DMS53 (cell line): ENCODE measurements at regions not wholly inside any gene's neighbourhood (a gene's known extent, or its start where the extent isn't known, plus 50 kb on each side); places are given as distances from the start of the nearest gene placed in this dataset.
"Not testable (repeated sequence)": the region's sequence is repeated elsewhere in the genome, so short reads cannot be mapped to it uniquely, and the experiment has no call there.

Source experiments
- DNase-seq: peaks from one replicate; lab custom pipeline; 2025; lab: John Stamatoyannopoulos, UW

DNA sequence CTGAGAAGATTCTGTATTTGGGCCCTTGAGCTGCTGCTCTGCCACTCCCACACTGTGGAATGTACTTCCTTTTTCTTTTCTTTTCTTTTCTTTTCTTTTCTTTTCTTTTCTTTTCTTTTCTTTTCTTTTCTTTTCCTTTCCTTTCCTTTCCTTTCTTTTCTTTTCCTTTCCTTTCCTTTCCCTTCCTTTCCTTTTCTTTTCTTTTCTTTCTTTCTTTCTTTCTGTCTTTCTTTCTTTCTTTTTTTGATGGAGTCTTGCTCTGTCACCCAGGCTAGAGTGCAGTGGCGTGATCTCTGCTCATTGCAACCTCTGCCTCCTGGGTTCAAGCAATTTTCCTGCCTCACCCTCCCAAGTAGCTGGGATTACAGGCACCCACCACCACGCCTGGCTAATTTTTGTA lies 89.8 kb downstream of the DNAAF6 start:
- DNase-seq = not testable (repeated sequence)

GRCh38 chrX:107298276-107298675 lies 91.9 kb downstream of the DNAAF6 start:
- DNase-seq = no peak

DNA sequence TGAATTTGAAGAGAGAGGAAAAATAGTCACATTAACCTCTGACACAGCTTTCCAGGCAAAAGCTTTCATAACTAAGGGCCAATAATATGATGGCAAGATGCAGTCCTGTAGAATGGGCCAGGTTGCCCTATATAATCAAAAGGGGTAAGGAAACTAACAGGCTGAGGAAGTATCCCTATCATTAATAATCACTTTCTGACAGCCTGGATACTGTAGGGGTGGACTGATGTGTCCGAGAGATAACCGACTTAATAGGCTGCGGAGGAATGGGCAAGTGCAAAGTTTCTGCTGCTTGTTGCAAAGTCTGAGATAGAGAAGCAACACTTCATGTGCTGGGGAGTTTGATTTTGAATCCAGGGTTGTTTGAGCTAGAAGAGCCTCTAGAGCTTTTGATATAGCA lies 94.8 kb downstream of the DNAAF6 start:
- DNase-seq = no peak

GRCh38 chrX:107304141-107304540 lies 97.7 kb downstream of the DNAAF6 start:
- DNase-seq = no peak

- DNase-seq = peak; percentile 44
Measured at GRCh38 chrX:107323786-107324492, 117.5 kb downstream of the DNAAF6 start.

DNA sequence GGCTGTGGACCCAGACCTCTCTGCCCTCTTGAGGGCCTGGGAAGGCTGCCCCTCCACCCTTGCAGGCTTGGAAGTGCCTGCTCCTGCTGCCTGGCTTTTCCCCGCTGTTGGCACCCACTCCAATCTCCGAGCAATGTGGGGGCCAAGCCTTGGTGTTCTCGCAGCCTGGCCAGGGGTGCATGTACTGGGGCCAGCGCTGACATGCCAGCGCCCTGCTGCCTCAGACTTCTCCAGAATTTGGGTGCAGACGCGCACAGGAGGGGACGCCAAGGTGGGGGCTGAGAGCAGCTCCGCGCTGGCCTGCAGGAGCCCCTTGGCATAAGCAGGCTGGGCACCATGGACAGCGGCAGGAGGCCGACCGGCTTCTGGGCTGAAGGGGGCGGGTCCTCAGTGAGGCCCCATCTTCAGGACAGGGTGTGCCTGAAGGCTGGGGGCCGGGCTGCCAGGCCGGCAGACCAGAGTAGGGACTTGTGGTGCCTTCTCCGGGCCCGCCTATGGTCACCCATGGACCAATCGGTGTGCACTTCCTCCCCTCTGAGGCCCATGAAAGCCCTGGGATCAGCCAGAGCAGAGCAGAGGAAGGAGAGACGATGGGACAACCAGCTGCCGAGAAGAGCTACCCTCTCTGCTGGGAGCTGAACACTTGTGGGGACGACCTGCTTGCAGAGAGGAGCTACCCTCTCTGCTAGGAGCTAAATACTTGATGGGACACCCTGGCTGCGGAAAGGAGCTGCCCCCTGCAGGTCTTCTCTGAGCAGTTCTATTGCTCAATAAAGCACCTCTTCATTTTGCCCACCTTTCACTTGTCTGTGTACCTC lies 118.3 kb downstream of the DNAAF6 start:
- peak; percentile 91 for DNase-seq

DNA sequence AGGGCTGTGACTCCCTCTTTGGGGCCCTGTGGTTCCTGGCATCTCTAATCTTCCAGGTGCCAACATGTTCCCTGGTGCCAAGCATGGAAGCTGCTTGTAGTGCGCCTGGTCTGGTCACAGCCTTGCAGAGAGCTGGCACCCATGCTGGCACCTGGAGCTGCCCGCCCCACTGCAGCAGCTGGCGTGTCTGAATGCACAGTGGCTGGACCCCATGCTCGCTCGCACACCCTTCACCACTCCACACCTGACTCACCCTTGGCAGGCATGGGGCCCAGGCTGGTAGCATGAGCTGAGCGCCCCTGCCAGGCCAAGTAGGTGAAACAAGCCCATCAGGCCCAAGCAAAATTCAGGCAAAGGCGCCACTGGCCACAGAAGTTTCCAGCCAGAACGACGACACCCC lies 119.1 kb downstream of the DNAAF6 start:
- DNase-seq = no peak

- no peak for DNase-seq
Measured at GRCh38 chrX:107348051-107348450, 101.4 kb upstream of the FRMPD3 start.

DNA sequence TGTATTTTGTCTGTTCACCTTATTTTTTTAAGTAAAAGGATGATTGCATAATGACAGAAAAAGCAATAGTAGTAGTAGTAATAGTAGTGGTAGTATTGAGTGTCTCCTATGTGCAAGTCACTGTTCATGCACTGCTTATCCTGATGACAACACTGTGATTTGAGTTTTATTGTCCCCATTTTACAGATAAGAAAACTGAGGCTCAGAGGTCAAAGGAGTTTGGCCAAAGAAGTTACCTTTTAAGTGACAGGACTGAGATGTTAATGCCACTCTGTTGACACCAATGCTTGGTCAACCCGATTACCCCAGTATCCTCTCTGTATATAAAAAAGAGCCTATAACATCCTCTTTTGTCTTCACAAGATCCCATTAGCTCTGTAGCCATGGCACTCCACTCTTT lies 100.5 kb upstream of the FRMPD3 start:
- no peak for DNase-seq

DNA sequence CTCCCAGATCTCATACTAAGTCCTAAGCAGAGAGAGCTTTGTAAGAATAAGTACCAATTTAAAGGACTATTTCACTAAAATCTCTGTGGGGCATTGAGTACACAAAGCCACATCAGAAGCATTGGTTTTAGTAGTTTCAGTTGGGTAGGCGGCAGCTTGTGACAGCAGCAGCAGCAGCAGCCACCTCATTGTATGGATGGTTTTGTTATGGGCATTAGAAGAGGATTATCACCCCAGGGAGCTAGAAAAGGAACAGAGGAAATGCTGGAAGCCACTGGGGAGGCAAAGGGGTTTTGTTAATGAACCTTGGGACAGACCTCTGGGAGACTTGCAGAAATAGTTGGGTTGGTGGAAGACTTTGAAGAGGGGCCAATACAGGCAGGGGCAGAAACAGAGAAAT lies 93.9 kb upstream of the FRMPD3 start:
- no peak for DNase-seq

DNA sequence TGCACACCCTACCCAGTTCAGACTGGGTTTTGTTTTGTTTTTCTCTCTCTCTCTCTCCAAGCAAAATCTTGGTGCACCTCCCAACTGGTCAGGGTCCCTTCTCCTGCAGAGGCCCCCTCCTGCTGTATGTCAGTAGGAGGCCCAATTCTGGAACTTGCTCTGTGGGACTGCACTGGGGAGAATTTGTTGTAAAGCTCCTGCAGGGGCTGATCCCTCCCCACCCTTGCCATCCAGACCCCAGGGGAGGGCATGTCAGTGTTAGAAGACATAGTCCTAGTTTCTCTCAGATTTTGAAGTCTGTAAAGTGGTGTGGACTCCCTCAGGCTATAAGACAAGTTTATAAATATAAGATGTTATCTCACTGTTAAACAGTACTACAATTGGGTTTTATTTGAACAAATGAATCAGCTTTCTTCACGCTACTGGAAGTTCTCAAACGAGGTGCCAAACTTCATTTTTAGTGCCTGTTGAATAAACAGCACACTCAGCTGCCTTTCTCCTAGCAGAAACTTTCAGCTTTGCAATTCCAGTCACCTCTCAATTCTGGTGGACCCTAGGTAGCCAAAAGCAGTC lies 88.6 kb upstream of the FRMPD3 start:
- DNase-seq = no peak

- DNase-seq = not testable (repeated sequence)
Measured at GRCh38 chrX:107370185-107370584, 79.3 kb upstream of the FRMPD3 start.

- DNase-seq = no peak
Measured at GRCh38 chrX:107374132-107374531, 75.3 kb upstream of the FRMPD3 start.

DNA sequence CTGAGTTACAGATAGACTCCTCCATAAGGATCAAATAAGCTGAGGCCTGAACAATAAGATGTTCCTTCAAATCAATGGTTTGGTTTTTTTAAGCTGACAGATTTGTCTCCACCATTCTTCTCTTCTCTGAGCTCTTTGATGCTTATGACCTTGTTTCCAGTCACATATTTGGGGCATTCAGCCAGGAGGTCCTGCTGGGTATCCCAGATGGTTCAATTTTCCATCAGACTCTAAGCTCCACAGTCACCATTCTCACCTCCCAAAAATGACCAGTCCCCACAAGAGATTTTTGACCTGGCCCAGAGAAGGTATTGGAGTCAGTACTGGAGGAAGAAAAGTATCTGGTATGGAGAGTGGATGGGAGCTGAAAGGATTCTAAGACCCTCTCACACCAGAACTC lies 74.6 kb upstream of the FRMPD3 start:
- DNase-seq = no peak

DNA sequence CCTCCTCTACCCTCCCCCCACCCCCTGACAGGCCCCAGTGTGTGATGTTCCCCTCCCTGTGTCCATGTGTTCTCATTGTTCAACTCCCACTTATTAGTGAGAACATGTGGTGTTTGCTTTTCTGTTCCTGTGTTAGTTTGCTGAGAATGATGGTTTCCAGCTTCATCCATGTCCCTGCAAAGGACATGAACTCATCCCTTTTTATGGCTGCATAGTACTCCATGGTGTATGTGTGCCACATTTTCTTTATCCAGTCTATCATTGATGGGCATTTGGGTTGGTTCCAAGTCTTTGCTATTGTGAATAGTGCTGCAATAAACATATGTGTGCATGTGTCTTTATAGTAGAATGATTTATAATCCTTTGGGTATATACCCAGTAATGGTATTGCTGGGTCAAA lies 73.3 kb upstream of the FRMPD3 start:
- not testable (repeated sequence) for DNase-seq

DNA sequence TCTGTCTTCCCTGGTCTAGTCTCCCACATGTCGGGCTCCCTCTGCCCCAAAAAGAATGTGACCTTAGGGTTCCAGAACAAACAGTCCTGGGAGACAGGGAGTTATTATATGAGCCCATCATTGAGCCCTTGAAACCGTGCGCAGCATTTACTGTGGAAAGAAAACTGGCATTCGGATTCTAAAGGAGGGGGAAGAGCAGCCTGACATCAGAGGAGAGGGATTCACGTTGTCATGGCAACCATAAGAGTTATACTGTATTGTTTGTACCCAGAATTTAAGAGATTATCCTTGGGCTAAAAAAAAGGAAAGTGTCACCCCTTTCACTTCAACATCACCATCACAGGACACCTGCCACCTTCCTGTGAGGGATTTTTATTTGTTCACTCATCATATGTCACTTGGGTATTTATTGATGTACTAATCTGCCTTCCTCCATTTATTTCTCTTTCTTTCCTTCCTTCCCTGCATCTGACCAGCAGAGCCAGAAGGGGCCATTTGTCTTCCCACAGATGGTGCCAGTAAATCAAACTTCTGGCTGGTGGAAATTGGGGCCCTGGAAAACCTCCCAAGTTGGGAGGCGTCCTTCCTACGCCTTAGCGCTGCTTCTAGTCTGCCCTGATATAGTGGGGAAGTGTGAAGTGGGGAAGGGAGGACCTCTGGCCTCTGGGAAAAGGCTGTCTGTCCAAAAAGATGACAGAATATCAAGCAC lies 64.9 kb upstream of the FRMPD3 start:
- no peak for DNase-seq

- no peak for DNase-seq
Measured at GRCh38 chrX:107389726-107390125, 59.7 kb upstream of the FRMPD3 start.

DNA sequence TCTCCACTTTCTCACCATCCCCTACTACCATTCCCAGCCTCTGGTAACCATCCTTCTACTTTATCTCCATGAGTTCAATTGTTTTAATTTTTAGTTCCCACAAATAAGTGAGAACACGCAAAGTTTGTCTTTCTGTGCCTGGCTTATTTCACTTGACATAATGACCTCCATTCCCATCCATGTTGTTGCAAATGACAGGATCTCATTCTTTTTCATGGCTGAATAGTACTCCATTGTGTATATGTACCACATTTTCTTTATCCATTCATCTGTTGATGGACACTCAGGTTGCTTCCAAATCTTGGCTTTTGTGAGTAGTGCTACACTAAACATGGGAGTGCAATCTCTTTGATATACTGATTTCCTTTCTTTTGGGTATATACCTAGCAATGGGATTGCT lies 55.8 kb upstream of the FRMPD3 start:
- not testable (repeated sequence) for DNase-seq

DNA sequence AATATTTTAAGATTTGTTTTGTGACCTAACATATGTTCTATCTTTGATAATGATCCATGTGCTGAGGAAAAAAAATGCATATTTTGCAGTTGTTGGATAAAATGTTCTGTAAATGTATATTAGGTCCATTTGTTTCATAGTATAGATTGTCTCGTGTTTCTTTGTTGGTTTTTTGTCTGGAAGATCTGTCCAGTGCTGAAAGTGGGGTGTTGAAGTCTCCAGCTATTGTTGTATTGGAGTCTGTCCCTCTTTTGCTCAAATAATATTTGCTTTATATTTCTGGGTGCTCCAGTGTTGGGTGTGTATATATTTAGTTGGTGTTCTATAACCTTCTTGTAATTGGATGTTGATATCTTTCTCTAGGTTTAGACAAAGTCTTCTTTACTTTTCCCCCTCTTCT lies 53.2 kb upstream of the FRMPD3 start:
- DNase-seq = no peak

DNA sequence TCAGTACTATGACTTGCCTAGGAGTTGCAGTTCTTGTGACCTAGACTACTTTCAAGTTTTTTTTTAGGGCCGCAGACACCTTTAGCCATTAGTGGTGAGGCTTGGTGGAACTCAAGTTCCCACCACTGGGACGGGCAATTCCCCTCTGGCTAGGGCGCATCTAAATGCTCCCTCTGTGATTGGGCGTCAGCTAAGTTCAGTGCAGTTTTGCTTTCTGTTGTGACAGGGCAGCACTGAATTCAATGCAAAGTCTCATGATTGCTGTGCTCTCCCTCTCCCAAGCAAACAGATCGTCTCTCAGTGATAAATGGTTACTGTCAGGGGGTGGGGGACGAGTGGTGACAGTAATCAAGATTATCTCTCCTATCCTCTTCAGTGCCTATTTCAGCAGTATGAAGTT lies 52.7 kb upstream of the FRMPD3 start:
- DNase-seq = no peak

- DNase-seq = no peak
Measured at GRCh38 chrX:107398115-107398514, 51.3 kb upstream of the FRMPD3 start.
